Right forelimb (tissue), 1 donor: ENCODE measurements at regions not wholly inside any gene's neighbourhood (a gene's known extent, or its start where the extent isn't known, plus 50 kb on each side); places are given as distances from the start of the nearest gene placed in this dataset.
"Not testable (repeated sequence)": the region's sequence is repeated elsewhere in the genome, so short reads cannot be mapped to it uniquely, and the experiment has no call there.

Experiments
- DNase-seq: peaks from one replicate; pipeline ENCODE4 v3.0.0-alpha.2; 2018

- no peak for DNase-seq
Observed at GRCh38 chr7:56291-56913, 136.0 kb upstream of the FAM20C start.

GRCh38 chr7:57071-57470 is 135.3 kb upstream of the FAM20C start:
- DNase-seq: no peak

- DNase-seq: no peak
Observed at GRCh38 chr7:57482-58255, 134.7 kb upstream of the FAM20C start.

GRCh38 chr7:58316-58715 is 134.1 kb upstream of the FAM20C start:
- DNase-seq: no peak

GRCh38 chr7:59079-60016 is 133.0 kb upstream of the FAM20C start:
- no peak for DNase-seq

GRCh38 chr7:60017-60675 is 132.2 kb upstream of the FAM20C start:
- no peak for DNase-seq

GRCh38 chr7:60706-61105 is 131.7 kb upstream of the FAM20C start:
- DNase-seq: no peak

- DNase-seq: no peak
Observed at GRCh38 chr7:61111-61510, 131.3 kb upstream of the FAM20C start.

GRCh38 chr7:61576-62360 is 130.6 kb upstream of the FAM20C start:
- no peak for DNase-seq

- DNase-seq: no peak
Observed at GRCh38 chr7:62361-63116, 129.8 kb upstream of the FAM20C start.

GRCh38 chr7:63117-63480 is 129.3 kb upstream of the FAM20C start:
- no peak for DNase-seq

- DNase-seq: no peak
Observed at GRCh38 chr7:63521-64021, 128.8 kb upstream of the FAM20C start.

GRCh38 chr7:64098-64915 is 128.1 kb upstream of the FAM20C start:
- DNase-seq: peak; percentile 83

GRCh38 chr7:64916-65341 is 127.4 kb upstream of the FAM20C start:
- no peak for DNase-seq

GRCh38 chr7:65554-65953 is 126.8 kb upstream of the FAM20C start:
- DNase-seq: no peak

- DNase-seq: no peak
Observed at GRCh38 chr7:66296-66695, 126.1 kb upstream of the FAM20C start.

GRCh38 chr7:66741-67140 is 125.6 kb upstream of the FAM20C start:
- DNase-seq: no peak

GRCh38 chr7:67661-68395 is 124.5 kb upstream of the FAM20C start:
- no peak for DNase-seq

- no peak for DNase-seq
Observed at GRCh38 chr7:68629-69028, 123.7 kb upstream of the FAM20C start.

- not testable (repeated sequence) for DNase-seq
Observed at GRCh38 chr7:69052-69451, 123.3 kb upstream of the FAM20C start.
